ENCODE measurements at regions not wholly inside any gene's neighbourhood (a gene's known extent, or its start where the extent isn't known, plus 50 kb on each side); places are given as distances from the start of the nearest gene placed in this dataset.

GRCh38 chr12:97943359-97943758, 480.8 kb downstream of the RMST start:
- TF ChIP-seq RAD21 (IDR thresholded peaks at IDR 0.05; ENCODE audit: low read length) (no peak), POLR2AphosphoS5 (IDR thresholded peaks at IDR 0.05; ENCODE audit: low read depth, low read length) (no peak), CTCF (IDR thresholded peaks at IDR 0.05) (peak; percentile 22; the same call in 1 of the 2 replicates)
- Histone ChIP-seq H3K9me3 (no peaks in the 10 kb centered on the region), H3K79me2 (ENCODE audit: insufficient read depth) (no peaks in the 10 kb centered on the region), H2AFZ (ENCODE audit: low read depth) (no peak overlapping the region), H4K20me1 (ENCODE audit: insufficient read depth) (no peaks in the 10 kb centered on the region), H3F3A (replicated peaks; ENCODE audit: insufficient read depth) (no peaks in the 10 kb centered on the region), H3K27ac (ENCODE audit: low read depth in 2 of 2, low read length in 1 of 2) (no peak overlapping the region), H3K4me3 (ENCODE audit: low read depth in 2 of 2, low read length in 1 of 2) (no peak overlapping the region), H3K27me3 (ENCODE audit: insufficient read depth) (no peaks in the 10 kb centered on the region), H3K4me1 (ENCODE audit: control insufficient read depth in 1 of 2, insufficient read depth in 2 of 2, low read depth in 1 of 2, low read length in 1 of 2) (no peaks in the 10 kb centered on the region), H3K9ac (no peak overlapping the region), H3K36me3 (replicated peaks in 1 of 2; ENCODE audit: control insufficient read depth in 1 of 2, insufficient read depth in 2 of 2, low read length in 1 of 2) (no peaks in the 10 kb centered on the region), H3K9me2 (no peaks in the 10 kb centered on the region), H3K4me2 (no peak overlapping the region)
- POLR2A ChIA-PET, result no interaction called here
- 27% methylated on average over 1 of the region's 1 CpG for WGBS (ENCODE audit: low lambda C conversion rate)
- no peak for DNase-seq
- CTCF ChIA-PET, result interaction anchor here (0.7 to 1.3 kb wide), 3 partner anchors 11 to 42 kb away, joined by 3 read pairs; no protein-coding TSS in a partner anchor

- H3K27me3 ChIP-seq (ENCODE audit: insufficient read depth), result no peaks in the 10 kb centered on the region
- 18% methylated on average over 2 of the region's 2 CpGs for WGBS (ENCODE audit: low lambda C conversion rate)
- no peak overlapping the region for H3K4me3 ChIP-seq (ENCODE audit: low read depth in 2 of 2, low read length in 1 of 2)
- H4K20me1 ChIP-seq (ENCODE audit: insufficient read depth), result no peaks in the 10 kb centered on the region
- no peak overlapping the region for H3K4me2 ChIP-seq
- POLR2A ChIA-PET, result no interaction called here
- H3F3A ChIP-seq (replicated peaks; ENCODE audit: insufficient read depth), result no peaks in the 10 kb centered on the region
- no peaks in the 10 kb centered on the region for H3K4me1 ChIP-seq (ENCODE audit: control insufficient read depth in 1 of 2, insufficient read depth in 2 of 2, low read depth in 1 of 2, low read length in 1 of 2)
- no peak overlapping the region for H2AFZ ChIP-seq (ENCODE audit: low read depth)
- H3K36me3 ChIP-seq (replicated peaks in 1 of 2; ENCODE audit: control insufficient read depth in 1 of 2, insufficient read depth in 2 of 2, low read length in 1 of 2), result no peaks in the 10 kb centered on the region
- no peaks in the 10 kb centered on the region for H3K79me2 ChIP-seq (ENCODE audit: insufficient read depth)
- DNase-seq, result no peak
- H3K27ac ChIP-seq (ENCODE audit: low read depth in 2 of 2, low read length in 1 of 2), result no peak overlapping the region
- H3K9me3 ChIP-seq, result no peaks in the 10 kb centered on the region
- TF ChIP-seq PBX3 (IDR thresholded peaks at IDR 0.05), result no peak
- TF ChIP-seq IRF3 (IDR thresholded peaks at IDR 0.05; ENCODE audit: low read depth, low read length), result no peak
- TF ChIP-seq EP300 (IDR thresholded peaks at IDR 0.05; ENCODE audit: borderline replicate concordance in 1 of 2, low read depth in 1 of 2, low read length in 1 of 2), result no peak
- TF ChIP-seq RXRA (IDR thresholded peaks at IDR 0.05; ENCODE audit: borderline replicate concordance, low read depth), result no peak
- TF ChIP-seq RAD21 (IDR thresholded peaks at IDR 0.05; ENCODE audit: low read length), result no peak
- no peak for TF ChIP-seq FOXM1 (IDR thresholded peaks at IDR 0.05; ENCODE audit: low read depth)
- no peak for TF ChIP-seq TEAD4 (IDR thresholded peaks at IDR 0.05; ENCODE audit: borderline replicate concordance, insufficient read depth)
- no peak for TF ChIP-seq NFIC (IDR thresholded peaks at IDR 0.05; ENCODE audit: borderline replicate concordance)
- no peak for TF ChIP-seq REST (IDR thresholded peaks at IDR 0.05; ENCODE audit: low read depth, low read length)
- TF ChIP-seq POLR2AphosphoS5 (IDR thresholded peaks at IDR 0.05; ENCODE audit: low read depth, low read length), result no peak
- TF ChIP-seq RCOR1 (IDR thresholded peaks at IDR 0.05; ENCODE audit: low read length), result no peak
- no peak for TF ChIP-seq JUND (IDR thresholded peaks at IDR 0.05)
- TF ChIP-seq MXI1 (IDR thresholded peaks at IDR 0.05; ENCODE audit: low read depth, low read length), result no peak
- no peaks in the 10 kb centered on the region for H3K9me2 ChIP-seq
- H3K9ac ChIP-seq, result no peak overlapping the region
- CTCF ChIA-PET, result interaction anchor here (3.1 kb wide), 1 partner anchor 16 kb away, joined by 16 read pairs; no protein-coding TSS in a partner anchor
Observed at GRCh38 chr12:97944576-97944975, 482.0 kb downstream of the RMST start.

Measured in SK-N-SH (cell line).